Breast epithelium (tissue), 4 donors: ENCODE measurements at regions not wholly inside any gene's neighbourhood (a gene's known extent, or its start where the extent isn't known, plus 50 kb on each side); places are given as distances from the start of the nearest gene placed in this dataset.
"Not testable (repeated sequence)": the region's sequence is repeated elsewhere in the genome, so short reads cannot be mapped to it uniquely, and the experiment has no call there.

ENCODE experiments used
- DNase-seq, 2 donors: peaks; one replicate each; pipeline ENCODE4 v3.0.0-alpha.2; 2019; ENCODE audit warnings: low spot score in 2 of 2
- H3K27ac ChIP-seq, 2 donors: fragments of 200-600 bp; sonication (generic) in 1 of 2; one replicate each; pipeline ENCODE4 v1.5.1; 2016 to 2019; ENCODE audit warnings: mild to moderate bottlenecking in 1 of 2
- H3K27me3 ChIP-seq, 2 donors: fragments of 200-600 bp; sonication (generic) in 1 of 2; one replicate each; pipeline versions ENCODE4 v1.5.1 to v1.6.0; 2017 to 2019; ENCODE audit warnings: control low read depth in 1 of 2, mild to moderate bottlenecking in 1 of 2
- H3K36me3 ChIP-seq: fragments of 200-600 bp; one replicate; pipeline ENCODE4 v1.5.1; 2019
- H3K4me1 ChIP-seq, 2 donors: fragments of 200-600 bp; sonication (generic); one replicate each; pipeline ENCODE4 v1.5.1; 2016 to 2019; ENCODE audit warnings: control low read depth in 1 of 2
- H3K4me3 ChIP-seq, 3 donors: fragments of 200-600 bp; sonication (generic); 1 replicate in 2 of 3; 2 replicates in 1 of 3; pipeline ENCODE4 v1.5.1; 2016 to 2019; ENCODE audit warnings: mild to moderate bottlenecking in 3 of 3, moderate library complexity in 2 of 3
- H3K9me3 ChIP-seq, 2 donors: fragments of 200-600 bp; sonication (generic) in 1 of 2; one replicate each; pipeline ENCODE4 v1.5.1; 2016 to 2019; ENCODE audit warnings: control low read depth in 1 of 2
- POLR2A ChIP-seq: fragments of 450-650 bp; IDR thresholded peaks from one replicate; pipeline ENCODE4 v1.6.1; 2016; ENCODE audit warnings: antibody characterized with exemption, mild to moderate bottlenecking, moderate library complexity
- POLR2AphosphoS5 ChIP-seq, 3 donors: sonication (generic); formaldehyde crosslinking; IDR thresholded peaks; one replicate each; pipeline ENCODE4 v1.6.1; 2017; ENCODE audit warnings: antibody characterized with exemption in 3 of 3
- intact Hi-C: fragments of 100-400 bp; cut with DNase I; formaldehyde crosslinking; loops from one replicate; pipeline ENCODE4 v1.15.1; 2023; ENCODE audit warnings: low total_unique reads
- TF ChIP-seq, protein P1 (sequence below), 3 donors: fragments of 450-650 bp; IDR thresholded peaks; one replicate each; pipeline ENCODE4 v1.5.1; 2016 to 2017; ENCODE audit warnings: antibody characterized with exemption in 3 of 3, mild to moderate bottlenecking in 3 of 3, moderate library complexity in 3 of 3

GRCh38 chr3:4247391-4247790 lies 55.8 kb upstream of the SETMAR start:
- Histone ChIP-seq H3K4me3 (no peak overlapping the region), H3K9me3 (peaks cover 0 to 3% of the 10 kb centered on the region in 2 donors), H3K27me3 (no peaks in the 10 kb centered on the region), H3K4me1 (no peaks in the 10 kb centered on the region), H3K36me3 (no peaks in the 10 kb centered on the region), H3K27ac (no peak overlapping the region)
- intact Hi-C loops = no loop called here
- TF ChIP-seq, protein P1, sequence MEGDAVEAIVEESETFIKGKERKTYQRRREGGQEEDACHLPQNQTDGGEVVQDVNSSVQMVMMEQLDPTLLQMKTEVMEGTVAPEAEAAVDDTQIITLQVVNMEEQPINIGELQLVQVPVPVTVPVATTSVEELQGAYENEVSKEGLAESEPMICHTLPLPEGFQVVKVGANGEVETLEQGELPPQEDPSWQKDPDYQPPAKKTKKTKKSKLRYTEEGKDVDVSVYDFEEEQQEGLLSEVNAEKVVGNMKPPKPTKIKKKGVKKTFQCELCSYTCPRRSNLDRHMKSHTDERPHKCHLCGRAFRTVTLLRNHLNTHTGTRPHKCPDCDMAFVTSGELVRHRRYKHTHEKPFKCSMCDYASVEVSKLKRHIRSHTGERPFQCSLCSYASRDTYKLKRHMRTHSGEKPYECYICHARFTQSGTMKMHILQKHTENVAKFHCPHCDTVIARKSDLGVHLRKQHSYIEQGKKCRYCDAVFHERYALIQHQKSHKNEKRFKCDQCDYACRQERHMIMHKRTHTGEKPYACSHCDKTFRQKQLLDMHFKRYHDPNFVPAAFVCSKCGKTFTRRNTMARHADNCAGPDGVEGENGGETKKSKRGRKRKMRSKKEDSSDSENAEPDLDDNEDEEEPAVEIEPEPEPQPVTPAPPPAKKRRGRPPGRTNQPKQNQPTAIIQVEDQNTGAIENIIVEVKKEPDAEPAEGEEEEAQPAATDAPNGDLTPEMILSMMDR (IDR thresholded peaks at IDR 0.05) = no peak
- DNase-seq = no peak

DNA sequence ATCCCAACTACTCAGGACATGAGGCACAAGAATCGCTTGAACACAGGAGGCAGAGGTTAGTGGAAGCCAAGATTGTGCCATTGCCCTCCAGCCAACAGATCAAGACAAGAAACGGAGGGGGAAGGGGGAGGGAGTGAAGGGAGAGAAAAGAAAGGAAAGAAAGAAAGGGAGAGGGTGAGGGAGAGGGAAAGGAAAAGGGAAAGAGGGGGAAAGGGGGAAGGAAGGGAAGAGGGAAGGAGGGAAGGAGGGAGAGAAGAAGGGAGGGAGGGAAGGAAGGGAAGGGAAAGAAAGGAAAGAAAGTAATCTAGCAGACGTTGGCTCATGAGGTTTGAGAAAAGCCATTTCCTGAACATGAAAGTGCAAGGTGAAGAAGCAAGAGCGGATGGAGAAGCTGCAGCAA lies 53.1 kb upstream of the SETMAR start:
- H3K4me1 ChIP-seq = no peaks in the 10 kb centered on the region
- no peak for TF ChIP-seq POLR2A
- TF ChIP-seq, protein P1 (IDR thresholded peaks at IDR 0.05) = no peak
- TF ChIP-seq POLR2AphosphoS5 (IDR thresholded peaks at IDR 0.05) = no peak

DNA sequence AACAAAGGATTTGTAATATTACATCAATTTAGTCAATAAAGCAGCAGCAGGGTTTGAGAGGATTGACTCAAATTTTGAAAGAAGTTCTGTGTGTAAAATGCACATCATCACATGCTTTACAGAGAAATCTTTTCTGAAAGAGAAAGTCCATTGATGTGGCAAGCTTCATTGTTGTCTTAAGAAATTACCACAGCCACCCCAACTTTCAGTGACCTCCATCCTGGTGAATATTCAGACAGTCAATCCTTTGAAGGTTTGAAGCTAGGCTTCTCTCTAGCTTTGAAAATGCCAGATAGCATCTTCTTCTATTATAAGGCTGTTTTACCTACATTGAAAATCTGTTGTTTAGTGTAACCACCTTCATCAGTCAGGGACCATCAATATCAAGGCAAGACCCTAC lies 51.8 kb upstream of the SETMAR start:
- no peak overlapping the region for H3K27ac ChIP-seq

More for the DNA sequence above, 53.1 kb upstream of the SETMAR start:
- no peaks in the 10 kb centered on the region for H3K27me3 ChIP-seq
- no peaks in the 10 kb centered on the region for H3K36me3 ChIP-seq
- no peak overlapping the region for H3K27ac ChIP-seq
- H3K9me3 ChIP-seq = peaks cover 0 to 3% of the 10 kb centered on the region in 2 donors
- H3K4me3 ChIP-seq = no peak overlapping the region
- intact Hi-C loops = no loop called here
- no peak for DNase-seq

DNA sequence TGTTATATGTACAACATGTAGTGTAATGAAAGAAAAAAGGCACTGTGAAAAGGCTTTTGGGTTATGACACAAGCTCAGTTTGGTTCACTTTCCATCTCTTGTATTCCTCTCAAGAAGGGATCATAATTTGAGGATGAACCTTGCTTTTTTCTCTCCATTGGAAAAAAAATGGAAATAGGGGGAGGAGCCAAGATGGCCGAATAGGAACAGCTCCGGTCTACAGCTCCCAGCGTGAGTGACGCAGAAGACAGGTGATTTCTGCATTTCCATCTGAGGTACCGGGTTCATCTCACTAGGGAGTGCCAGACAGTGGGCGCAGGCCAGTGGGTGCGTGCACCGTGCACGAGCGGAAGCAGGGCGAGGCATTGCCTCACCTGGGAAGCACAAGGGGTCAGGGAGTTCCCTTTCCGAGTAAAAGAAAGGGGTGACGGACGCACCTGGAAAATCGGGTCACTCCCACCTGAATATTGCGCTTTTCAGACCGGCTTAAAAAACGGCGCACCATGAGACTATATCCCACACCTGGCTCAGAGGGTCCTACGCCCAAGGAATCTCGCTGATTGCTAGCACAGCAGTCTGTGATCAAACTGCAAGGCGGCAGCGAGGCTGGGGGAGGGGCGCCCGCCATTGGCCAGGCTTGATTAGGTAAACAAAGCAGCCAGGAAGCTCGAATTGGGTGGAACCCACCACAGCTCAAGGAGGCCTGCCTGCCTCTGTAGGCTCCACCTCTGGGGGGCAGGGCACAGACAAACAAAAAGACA lies 49.9 kb upstream of the SETMAR start:
- intact Hi-C loops, H3K9me3 ChIP-seq, DNase-seq, H3K4me1 ChIP-seq, H3K36me3 ChIP-seq, H3K27ac ChIP-seq, H3K4me3 ChIP-seq, H3K27me3 ChIP-seq: not testable (repeated sequence)

More for the DNA sequence above, 51.8 kb upstream of the SETMAR start:
- no peak overlapping the region for H3K4me3 ChIP-seq
- DNase-seq = no peak
- TF ChIP-seq, protein P1 (IDR thresholded peaks at IDR 0.05) = no peak
- TF ChIP-seq POLR2A (no peak), POLR2AphosphoS5 (IDR thresholded peaks at IDR 0.05) (no peak)
- no peaks in the 10 kb centered on the region for H3K9me3 ChIP-seq
- H3K27me3 ChIP-seq = no peaks in the 10 kb centered on the region
- H3K36me3 ChIP-seq = no peaks in the 10 kb centered on the region
- intact Hi-C loops = no loop called here
- H3K4me1 ChIP-seq = no peaks in the 10 kb centered on the region
